GM21390 (cell line): ENCODE measurements at regions not wholly inside any gene's neighbourhood (a gene's known extent, or its start where the extent isn't known, plus 50 kb on each side); places are given as distances from the start of the nearest gene placed in this dataset.
"Not testable (repeated sequence)": the region's sequence is repeated elsewhere in the genome, so short reads cannot be mapped to it uniquely, and the experiment has no call there.

Source experiments
- ATAC-seq: cut with Tn5 transposase; IDR thresholded peaks from one replicate; pipeline ENCODE4 v1.9.1; 2021; ENCODE audit not compliant: unreplicated experiment

DNA sequence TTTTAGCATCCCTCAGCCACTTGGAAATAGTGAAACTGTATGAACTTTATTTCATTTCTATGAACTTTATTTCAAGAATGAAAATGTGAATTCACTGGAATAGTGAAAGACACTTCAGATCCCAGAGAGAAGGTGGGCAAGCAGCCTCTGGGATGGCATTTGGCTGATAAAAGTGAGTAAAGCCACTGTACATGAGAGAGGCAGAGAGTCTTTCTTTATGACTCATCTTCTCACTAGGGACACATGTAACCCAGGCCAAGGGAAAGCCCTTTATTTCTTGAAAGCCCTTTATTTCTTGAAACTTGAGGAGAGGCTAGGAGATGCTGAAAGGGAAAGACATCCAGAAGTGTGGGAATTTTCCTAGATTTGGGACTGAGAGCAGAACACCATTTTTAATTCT lies 148.9 kb upstream of the SMIM30 start:
- peak; percentile 79 for ATAC-seq

DNA sequence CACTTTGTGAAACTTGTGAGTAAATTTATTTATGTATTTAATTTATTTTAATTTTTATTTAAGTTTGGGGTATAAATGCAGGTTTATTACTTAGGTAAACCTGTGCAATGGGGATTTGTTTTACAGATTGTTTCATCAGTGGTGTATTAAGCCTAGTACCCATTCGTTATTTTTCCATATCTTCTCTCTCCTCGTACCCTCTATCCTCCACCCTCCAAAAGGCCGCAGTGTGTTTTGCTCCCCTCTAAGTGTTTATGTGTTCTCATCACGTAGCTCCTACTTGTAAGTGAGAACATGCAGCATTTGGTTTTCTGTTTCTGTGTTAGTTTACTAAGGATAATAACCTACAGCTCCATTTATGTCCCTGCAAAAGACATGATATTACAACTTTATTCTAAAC lies 145.4 kb upstream of the SMIM30 start:
- ATAC-seq: no peak

DNA sequence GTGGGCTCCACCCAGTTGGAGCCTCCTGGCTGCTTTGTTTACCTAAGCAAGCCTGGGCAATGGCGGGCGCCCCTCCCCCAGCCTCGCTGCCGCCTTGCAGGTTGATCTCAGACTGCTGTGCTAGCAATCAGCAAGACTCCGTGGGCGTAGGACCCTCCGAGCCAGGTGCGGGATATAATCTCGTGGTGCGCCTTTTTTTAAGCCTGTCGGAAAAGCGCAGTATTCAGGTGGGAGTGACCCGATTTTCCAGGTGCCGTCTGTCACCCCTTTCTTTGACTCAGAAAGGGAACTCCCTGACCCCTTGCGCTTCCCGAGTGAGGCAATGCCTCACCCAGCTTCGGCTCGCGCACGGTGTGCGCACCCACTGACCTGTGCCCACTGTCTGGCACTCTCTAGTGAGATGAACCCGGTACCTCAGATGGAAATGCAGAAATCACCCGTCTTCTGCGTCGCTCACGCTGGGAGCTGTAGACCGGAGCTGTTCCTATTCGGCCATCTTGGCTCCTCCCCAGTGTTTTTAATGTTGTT lies 144.9 kb upstream of the SMIM30 start:
- not testable (repeated sequence) for ATAC-seq

DNA sequence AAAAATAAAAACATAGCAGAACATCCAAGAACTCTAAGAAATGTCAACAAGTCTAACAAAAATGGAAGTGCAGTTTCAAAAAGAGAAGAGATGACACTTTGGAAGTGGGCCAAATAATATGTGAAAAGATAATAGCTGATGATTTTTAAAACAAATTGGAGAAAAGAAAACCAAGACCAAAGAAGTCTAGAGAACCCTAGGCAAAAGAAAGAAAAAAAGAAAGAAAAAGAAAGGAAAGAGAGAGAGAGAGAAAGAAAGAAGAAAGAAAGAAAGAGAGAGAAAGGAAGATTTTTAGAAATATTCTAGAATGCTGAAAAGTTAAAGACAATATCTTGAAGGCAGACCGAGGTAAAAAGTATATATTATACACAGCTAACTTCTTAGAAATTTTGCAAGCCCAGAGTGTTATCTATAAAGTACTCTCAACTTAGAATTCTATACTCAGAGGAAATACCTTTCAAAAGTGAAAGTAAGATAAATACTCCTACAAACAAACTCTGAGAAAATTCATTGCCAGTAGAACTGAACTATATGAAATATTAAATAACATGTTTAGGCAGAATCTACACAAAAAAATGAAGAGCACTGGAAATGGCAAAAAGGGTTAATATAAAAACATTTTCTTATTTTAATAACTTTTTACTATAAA lies 138.7 kb upstream of the SMIM30 start:
- ATAC-seq: no peak

DNA sequence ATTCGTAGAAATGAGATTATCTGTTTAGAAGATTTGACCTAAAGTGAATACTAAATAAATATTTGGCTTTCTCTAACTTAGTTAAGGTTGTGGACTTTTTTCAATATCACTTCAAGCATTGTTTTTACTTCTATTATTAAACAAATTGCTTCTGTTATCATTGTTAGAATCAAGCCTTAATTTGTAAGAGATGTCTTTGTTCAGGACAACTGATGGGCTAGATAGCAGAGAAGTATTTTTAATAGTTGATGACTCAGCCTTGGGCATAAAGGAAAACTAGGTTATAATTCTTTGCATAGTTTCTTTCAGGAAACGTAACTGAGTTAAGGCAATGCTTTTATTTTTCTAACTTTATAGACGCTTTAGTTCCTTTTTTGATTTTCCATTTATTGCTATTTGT lies 128.8 kb upstream of the SMIM30 start:
- no peak for ATAC-seq

DNA sequence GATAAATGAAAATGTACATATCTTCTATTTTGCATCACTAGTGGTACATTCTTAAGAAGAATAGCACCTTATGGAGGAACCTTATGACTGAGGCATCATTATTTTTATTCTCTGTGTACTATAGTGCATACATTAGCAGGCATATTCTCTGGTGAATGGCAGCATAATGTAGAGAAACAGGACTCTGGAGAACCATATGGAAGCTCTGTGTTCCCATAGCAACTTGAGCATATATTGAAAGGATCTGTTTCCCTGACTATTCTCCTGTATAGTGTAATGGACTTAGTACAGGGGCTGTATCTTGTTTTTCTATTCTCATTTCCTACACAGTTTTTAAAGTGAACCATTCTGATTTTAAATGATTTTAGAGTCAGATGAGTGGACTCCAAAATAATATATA lies 128.4 kb upstream of the SMIM30 start:
- no peak for ATAC-seq

DNA sequence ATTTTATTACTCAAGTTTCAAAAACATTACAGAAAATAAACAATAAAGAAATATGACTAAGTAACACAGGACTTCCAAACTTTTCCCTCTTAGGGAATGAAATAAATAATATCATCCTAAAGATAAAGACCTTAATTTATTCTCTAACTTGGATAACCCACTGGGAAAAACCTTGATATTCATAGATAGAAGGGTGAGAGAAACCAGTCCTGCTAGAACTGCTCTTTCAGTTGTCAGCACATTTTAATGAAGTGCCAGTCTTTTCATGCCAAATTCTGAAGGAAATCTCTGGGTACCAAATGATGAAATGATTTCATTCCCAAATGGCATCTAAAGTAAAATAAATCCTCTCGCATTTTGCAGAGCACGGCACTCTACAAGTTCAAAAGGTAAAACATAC lies 114.5 kb upstream of the SMIM30 start:
- no peak for ATAC-seq

DNA sequence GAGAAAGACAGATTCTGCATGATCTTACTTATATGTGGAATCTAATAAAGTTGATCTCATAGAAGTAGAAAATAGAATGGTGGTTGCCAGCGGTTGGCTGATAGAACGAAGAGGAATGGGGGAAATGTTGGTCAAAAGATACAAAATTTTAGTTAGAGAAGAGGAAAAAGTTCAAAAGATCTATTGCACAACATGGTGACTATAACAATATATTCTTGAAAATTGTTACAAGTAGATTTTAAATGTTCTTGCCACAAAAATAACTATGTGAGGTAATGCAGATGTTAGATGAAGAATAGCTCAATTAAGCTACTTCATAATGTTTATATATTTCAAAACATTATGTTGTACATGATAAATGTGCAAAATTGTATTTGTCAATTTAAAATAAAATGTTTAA lies 112.3 kb upstream of the SMIM30 start:
- no peak for ATAC-seq

DNA sequence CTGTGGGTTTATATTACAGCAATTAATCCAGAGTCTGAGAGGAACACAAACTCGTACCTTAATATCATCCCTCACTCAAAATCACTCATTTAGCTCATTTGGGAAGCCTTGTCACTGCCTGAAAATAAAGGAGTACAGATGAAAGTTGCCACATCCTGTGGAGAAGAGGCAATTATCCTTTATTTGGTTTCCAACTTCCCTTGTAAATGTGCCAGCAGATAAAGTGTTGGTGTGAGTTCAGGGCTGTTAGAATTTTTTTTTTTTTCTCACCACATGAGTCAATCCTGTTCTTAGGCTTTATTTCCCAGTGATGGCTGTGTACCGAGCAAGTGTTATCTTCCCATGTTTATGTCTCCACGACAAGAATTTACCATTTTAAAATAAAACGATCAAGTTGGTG lies 99.0 kb upstream of the SMIM30 start:
- ATAC-seq: no peak

DNA sequence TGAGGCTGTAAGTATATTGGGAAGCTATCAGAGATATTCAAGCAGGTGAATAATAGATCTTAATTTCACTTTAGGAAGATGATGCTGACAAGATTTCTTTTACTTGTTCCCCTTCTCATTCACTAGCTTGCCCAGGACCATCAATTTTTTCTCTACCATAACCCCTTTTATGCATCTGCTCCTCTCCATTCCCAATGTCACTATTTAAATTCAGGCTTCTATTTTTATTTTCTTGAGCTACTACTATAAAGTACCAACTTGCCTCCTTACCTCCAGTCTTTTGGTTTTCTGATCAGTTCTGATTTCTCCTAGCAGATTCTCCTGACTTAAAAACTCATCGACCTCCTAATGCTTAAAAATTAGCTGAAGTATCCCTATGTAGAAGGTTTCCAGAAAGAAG lies 97.7 kb upstream of the SMIM30 start:
- no peak for ATAC-seq

DNA sequence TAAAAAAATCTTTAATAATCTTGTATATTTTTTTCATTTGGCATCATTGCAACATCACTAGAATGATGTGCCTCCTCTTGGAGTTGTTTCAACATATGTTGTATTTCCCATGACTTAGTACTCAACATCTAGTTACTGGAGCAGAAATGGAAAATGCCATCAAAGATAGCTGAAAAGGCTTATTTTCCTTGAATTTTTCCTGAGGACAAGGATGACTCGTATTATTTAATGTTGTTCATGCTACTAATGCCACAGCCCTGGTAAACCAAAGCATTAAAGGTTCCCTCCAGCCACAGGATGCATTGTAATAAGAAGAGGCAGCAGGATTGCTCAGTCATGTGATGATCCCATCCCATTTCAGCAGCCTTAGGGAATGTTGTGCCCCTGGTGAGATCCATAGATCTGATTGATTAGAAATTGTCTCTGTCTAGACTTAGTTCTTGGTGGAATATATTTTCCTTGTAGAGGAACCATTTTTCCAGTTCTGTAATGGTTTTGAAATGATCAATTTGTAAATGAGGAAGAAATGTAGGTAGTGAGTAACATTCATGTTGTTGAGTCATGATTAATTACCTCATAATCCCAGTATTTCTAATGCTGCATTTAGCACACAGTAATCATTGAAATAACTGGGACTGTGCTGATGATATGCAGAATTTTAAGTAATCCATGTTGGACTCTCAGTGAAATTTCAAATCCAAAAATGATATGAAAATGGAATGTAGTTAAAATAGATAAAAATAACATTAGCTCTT lies 91.3 kb upstream of the SMIM30 start:
- no peak for ATAC-seq

DNA sequence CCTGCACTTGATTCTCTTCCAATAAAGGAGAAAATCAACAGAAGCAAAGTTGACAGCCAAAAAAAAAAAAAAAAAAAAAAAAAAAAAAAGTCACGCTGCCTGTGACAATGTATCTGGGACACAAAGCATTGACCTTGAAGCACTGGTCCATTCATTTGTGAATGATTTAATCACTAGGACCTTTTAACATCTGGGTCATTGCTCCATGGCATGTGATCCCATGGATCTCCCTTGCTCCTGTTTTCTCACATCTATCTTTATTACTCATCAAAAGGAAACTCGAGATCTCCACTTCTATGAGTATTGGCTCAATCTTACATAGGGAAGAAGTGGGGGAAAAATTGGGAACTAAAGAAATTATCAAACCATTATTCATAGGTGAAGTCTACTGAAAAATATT lies 89.6 kb upstream of the SMIM30 start:
- ATAC-seq: no peak

DNA sequence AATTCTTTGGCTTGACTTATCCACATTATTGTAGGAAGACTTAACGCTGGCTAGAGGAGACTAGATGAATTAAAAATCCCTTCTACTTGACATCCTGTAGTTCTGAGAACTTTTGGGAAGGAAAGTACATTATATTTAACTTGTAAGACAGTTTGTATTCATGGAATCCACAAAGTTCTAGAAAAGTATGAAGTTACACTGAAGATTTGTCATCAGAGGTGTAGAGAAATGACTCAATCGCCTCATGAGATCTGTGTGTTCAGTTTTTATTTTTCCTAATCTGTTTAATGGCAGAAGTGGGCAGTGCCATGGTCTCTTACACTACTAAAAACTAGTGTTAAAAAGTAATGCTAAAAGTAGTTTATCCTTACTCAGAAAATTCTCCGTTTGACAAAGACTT lies 89.1 kb upstream of the SMIM30 start:
- no peak for ATAC-seq

DNA sequence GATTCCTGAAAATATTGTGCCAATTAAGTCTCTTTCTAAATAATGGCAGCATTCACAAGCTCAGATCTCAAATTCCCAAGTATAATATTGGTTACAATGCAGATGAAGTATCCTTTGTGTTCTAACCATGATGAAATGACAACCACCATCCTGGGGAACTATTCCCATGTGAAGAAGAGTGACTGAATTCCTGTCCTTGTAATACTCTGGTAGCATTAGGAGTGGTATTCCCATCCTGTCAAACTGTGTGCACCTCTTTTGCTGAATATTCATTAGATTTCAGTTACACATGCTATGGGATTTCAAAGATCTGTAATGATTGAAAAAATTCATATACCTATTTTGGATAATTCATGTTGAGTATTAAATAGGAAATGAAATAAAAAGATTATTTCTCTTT lies 86.1 kb upstream of the SMIM30 start:
- no peak for ATAC-seq

DNA sequence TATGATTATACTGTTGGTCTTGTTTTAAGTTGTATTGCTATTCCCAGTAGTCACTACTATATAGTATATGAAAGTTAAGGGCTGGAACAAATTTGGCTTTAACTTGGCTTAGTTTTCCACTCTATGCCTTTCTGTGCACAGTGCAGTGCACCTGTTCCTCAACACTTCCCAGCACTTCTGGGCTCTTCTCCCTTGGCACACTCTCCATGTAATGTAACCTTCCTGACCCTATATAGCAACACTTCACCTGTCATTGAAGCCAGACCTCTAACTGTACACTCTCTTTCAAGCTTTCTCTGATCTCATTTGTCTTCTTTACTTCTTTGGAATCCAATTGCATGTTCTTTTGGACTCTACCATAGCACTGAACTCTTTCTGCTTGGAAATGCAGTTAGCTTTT lies 83.9 kb upstream of the SMIM30 start:
- no peak for ATAC-seq

DNA sequence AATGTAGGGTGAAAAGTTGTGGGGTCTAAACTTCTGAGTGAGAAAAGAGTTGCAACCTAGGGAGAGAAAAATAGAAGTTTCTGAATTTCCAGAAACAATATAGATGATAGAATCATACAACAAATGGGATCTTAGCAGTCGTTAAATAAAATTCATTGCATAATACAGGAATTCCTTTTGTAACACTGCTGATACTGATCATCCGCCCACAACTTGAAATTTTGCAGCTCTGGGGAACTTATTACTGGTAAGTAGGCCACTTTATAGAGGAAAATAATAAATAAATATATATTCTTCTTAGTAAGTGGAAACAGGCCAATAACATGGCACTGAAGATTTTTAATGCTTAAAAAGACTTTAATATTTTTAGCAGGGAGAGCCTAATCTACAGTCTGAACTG lies 81.9 kb upstream of the SMIM30 start:
- ATAC-seq: no peak

DNA sequence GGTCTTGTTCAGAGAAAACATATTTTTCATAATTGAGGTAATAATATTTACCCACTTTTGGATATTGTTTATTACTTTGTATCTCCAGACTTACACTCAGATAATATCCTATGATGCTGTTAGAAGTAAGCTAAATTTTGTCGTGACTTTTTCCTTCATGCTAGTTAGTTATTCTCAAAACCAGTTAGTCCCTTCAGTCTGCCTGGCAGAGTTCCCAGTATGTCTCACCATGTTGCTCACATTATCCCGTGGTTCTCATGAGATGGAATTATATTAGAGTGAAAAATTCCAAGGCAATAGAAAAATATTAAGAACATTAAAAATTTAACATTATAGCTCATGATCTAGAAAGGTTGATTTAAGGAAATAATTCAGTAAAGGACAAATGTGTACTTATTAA lies 81.5 kb upstream of the SMIM30 start:
- no peak for ATAC-seq

DNA sequence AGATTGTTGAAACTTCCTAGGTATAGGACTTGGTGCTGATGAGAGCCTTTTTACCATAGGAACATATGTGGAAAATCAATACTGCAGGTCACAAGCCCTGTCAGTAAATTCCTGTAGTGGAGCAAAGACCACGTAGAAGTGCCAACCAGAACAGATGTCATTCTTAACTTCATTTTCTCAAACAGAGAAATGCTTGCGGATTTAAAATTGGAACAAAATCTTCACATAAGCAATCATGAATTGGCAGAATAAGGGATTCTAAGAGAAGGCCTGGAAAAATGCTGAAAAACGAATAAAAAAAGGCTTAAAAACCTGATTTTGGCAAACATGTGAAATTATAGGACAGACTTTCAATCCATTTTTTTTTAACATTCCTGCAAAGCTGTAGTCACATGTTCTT lies 80.8 kb upstream of the SMIM30 start:
- ATAC-seq: no peak

DNA sequence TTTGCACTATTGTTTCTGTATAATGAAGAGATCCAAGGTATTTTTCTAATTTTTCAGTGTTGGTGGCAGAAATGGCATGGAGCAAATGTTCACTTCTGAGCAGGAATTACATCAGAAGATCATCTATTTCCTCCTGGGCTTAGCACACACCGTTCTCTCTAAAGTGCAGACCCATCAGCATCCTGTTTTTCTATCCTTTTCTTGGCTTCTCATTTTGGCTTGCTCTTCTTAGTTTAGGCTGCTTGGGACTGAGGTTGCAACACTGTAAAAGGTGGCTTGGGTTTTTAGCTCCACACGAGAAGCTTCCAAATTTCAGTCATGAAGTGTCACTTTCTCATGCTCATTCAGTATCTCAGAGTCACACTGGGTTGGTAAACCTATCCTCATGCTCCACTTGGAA lies 79.9 kb upstream of the SMIM30 start:
- no peak for ATAC-seq

DNA sequence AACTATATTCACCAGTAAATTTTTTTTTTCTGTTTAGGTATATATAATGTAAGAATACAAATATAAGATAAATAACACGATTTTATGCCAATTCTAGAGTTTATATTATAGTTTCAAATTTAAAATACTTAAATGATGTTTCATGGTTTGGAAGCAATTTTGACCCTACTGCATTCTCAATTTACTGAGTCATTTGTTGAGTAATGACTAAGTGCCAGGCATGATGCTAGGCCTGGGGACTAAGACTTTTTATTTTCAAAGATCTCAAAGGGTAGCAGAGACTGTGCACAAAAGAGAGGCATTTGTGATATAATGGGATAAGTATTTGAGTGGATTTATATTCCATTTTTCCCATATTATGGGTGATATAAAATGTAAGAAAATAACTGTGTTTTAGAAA lies 78.9 kb upstream of the SMIM30 start:
- ATAC-seq: no peak

DNA sequence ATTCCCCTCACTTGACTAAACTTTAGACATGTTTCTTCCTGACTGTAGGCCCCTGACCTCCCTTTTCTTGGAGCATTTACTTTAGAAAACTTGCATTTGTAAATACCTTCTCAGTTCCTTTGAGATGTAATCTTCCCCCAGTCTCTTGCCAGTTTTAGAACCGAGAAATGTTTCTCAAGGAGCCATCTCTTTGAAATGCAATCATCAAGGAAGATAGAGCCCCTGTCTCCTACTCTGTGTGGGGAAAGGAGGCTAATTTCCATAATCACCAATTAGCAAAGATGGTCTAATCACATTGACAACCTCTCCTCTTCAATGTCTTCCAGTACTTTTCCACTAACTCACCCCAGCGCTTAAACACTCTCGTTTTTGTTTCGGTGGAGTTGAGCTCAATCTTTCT lies 70.0 kb upstream of the SMIM30 start:
- no peak for ATAC-seq

DNA sequence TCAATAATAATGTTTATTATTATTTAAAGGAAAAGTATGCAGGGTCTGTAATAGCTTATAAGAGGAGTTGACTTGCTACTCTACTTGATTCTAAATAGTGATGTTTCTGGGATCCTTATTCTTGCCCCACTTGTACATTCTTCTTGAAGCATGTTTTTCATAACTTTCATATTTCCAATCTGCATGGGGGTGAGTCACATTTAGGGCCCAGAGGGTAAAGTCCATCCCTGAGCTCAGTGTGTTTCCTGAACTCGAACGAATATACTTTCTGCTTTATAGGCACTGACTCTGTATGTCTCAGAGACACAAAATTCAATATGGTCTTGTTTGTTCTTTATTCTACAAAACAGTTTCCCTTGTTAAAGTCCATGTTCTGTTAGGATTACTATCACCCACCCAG lies 61.0 kb upstream of the SMIM30 start:
- ATAC-seq: no peak

DNA sequence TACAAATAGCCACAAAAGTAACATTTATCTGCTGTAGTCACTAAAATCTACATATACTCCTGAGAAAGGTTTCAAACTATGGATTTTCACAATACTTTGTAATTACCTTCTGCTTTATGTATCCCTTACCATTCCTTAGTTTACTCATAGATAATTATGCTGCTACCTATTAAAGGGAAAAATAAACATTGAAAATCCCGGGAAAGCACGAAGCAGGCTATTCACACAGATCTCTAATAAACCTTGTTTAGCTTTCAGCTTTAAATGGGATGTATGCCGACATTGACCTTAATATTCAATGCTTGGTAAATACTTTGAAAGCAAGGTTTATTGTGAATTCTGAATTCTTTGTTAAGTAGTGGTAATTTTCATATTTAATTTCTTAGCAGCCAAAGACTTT lies 58.5 kb upstream of the SMIM30 start:
- no peak for ATAC-seq
